H9 (cell line): ENCODE measurements at regions not wholly inside any gene's neighbourhood (a gene's known extent, or its start where the extent isn't known, plus 50 kb on each side); places are given as distances from the start of the nearest gene placed in this dataset.

Experiments
- DNase-seq: peaks from one replicate; pipeline ENCODE4 v3.0.0-alpha.2; 2017
- H2AFZ ChIP-seq: one replicate; pipeline ENCODE4 v1.6.1; 2013; ENCODE audit warnings: mild to moderate bottlenecking, low read length, control low read depth, moderate library complexity
- H2AK5ac ChIP-seq: 2 replicates; pipeline ENCODE4 v1.6.1; 2013; ENCODE audit warnings: low read length, control low read depth, mixed read lengths; ENCODE audit not compliant: insufficient read length
- H2BK120ac ChIP-seq: one replicate; pipeline ENCODE4 v1.6.1; 2013; ENCODE audit warnings: low read depth, mild to moderate bottlenecking, low read length, control low read depth, inconsistent platforms; ENCODE audit not compliant: poor library complexity, severe bottlenecking
- H2BK12ac ChIP-seq: 2 replicates; pipeline ENCODE4 v1.6.1; 2013; ENCODE audit warnings: low read length, control low read depth, mixed read lengths, low read depth; ENCODE audit not compliant: insufficient read length
- H2BK15ac ChIP-seq: 2 replicates; pipeline ENCODE4 v1.6.1; 2013; ENCODE audit warnings: low read depth, low read length, control low read depth
- H2BK20ac ChIP-seq: one replicate; pipeline ENCODE4 v1.6.1; 2013; ENCODE audit warnings: low read depth, mild to moderate bottlenecking, low read length, control low read depth, inconsistent platforms; ENCODE audit not compliant: poor library complexity, severe bottlenecking
- H2BK5ac ChIP-seq: 2 replicates; pipeline ENCODE4 v1.6.1; 2013; ENCODE audit warnings: low read length, control low read depth, mixed read lengths; ENCODE audit not compliant: insufficient read length
- H3K14ac ChIP-seq: 2 replicates; pipeline ENCODE4 v1.6.1; 2013; ENCODE audit warnings: low read length, control low read depth; ENCODE audit not compliant: insufficient read depth
- H3K18ac ChIP-seq: 2 replicates; pipeline ENCODE4 v1.6.1; 2013; ENCODE audit warnings: low read depth, mild to moderate bottlenecking, mixed read lengths, low read length, control low read depth; ENCODE audit not compliant: insufficient read length
- H3K23ac ChIP-seq: 2 replicates; pipeline ENCODE4 v1.6.1; 2013; ENCODE audit warnings: low read length, control low read depth, mixed read lengths, low read depth; ENCODE audit not compliant: insufficient read length
- H3K23me2 ChIP-seq: 2 replicates; pipeline ENCODE4 v1.6.1; 2013; ENCODE audit warnings: low read depth, mild to moderate bottlenecking, mixed read lengths, low read length, control low read depth; ENCODE audit not compliant: insufficient read length, poor library complexity, severe bottlenecking
- H3K27ac ChIP-seq: 2 replicates; pipeline ENCODE4 v1.5.1; 2013; ENCODE audit warnings: low read length, control low read depth, mixed read lengths, low read depth; ENCODE audit not compliant: insufficient read length
- H3K27me3 ChIP-seq: 2 replicates; pipeline ENCODE4 v1.6.1; 2013; ENCODE audit warnings: low read length, control low read depth, inconsistent platforms; ENCODE audit not compliant: insufficient read depth
- H3K4ac ChIP-seq: 2 replicates; pipeline ENCODE4 v1.6.1; 2013; ENCODE audit warnings: low read depth, mild to moderate bottlenecking, control low read depth, inconsistent platforms, low read length, moderate library complexity
- H3K4me1 ChIP-seq: 2 replicates; pipeline ENCODE4 v1.6.1; 2013; ENCODE audit warnings: low read length, control low read depth, inconsistent platforms; ENCODE audit not compliant: insufficient read depth
- H3K4me2 ChIP-seq: 2 replicates; pipeline ENCODE4 v1.6.1; 2013; ENCODE audit warnings: low read length, control low read depth, mixed read lengths; ENCODE audit not compliant: insufficient read length, insufficient read depth
- H3K56ac ChIP-seq: 2 replicates; pipeline ENCODE4 v1.6.1; 2013; ENCODE audit warnings: low read depth, mild to moderate bottlenecking, mixed read lengths, low read length, control low read depth; ENCODE audit not compliant: insufficient read length
- H3K79me1 ChIP-seq: 2 replicates; pipeline ENCODE4 v1.6.1; 2013; ENCODE audit warnings: low read depth, mild to moderate bottlenecking, moderate library complexity, low read length, control low read depth, inconsistent platforms; ENCODE audit not compliant: insufficient read depth, poor library complexity, severe bottlenecking
- H3K79me2 ChIP-seq: 2 replicates; pipeline ENCODE4 v1.6.1; 2013; ENCODE audit warnings: low read length, control low read depth, inconsistent platforms; ENCODE audit not compliant: insufficient read depth
- H3K9ac ChIP-seq: 2 replicates; pipeline ENCODE4 v1.6.1; 2013; ENCODE audit warnings: low read length, control low read depth, mixed read lengths; ENCODE audit not compliant: insufficient read length; ENCODE audit errors: extremely low read depth
- H3K9me3 ChIP-seq: one replicate; pipeline ENCODE4 v1.6.1; 2013; ENCODE audit warnings: low read depth, low read length, inconsistent platforms; ENCODE audit not compliant: control insufficient read depth
- H3T11ph ChIP-seq: one replicate; pipeline ENCODE4 v1.6.1; 2013; ENCODE audit warnings: mild to moderate bottlenecking, low read length, control low read depth, inconsistent platforms
- H4K20me1 ChIP-seq: one replicate; pipeline ENCODE4 v1.6.1; 2013; ENCODE audit not compliant: control insufficient read depth, insufficient read length, insufficient read depth
- H4K5ac ChIP-seq: 2 replicates; pipeline ENCODE4 v1.6.1; 2013; ENCODE audit warnings: low read depth, mild to moderate bottlenecking, mixed read lengths, low read length, control low read depth; ENCODE audit not compliant: insufficient read length
- H4K8ac ChIP-seq: replicated peaks from 2 replicates; pipeline ENCODE4 v1.6.1; 2013; ENCODE audit warnings: low read length, control low read depth, mixed read lengths, low read depth; ENCODE audit not compliant: insufficient read length
- H4K91ac ChIP-seq: 2 replicates; pipeline ENCODE4 v1.6.1; 2013; ENCODE audit warnings: low read depth, mild to moderate bottlenecking, moderate library complexity, mixed read lengths, low read length, control low read depth; ENCODE audit not compliant: insufficient read length
- H3K27ac Mint-ChIP-seq, 3 experiments: 2 replicates in 2 of 3; 3 replicates in 1 of 3; pipeline ENCODE4 v1.8.0; 2020 to 2021; ENCODE audit warnings: mixed read lengths in 3 of 3, mild to moderate bottlenecking in 1 of 3, moderate library complexity in 1 of 3
- H3K27me3 Mint-ChIP-seq: 2 replicates; pipeline ENCODE4 v1.8.0; 2021; ENCODE audit warnings: low read depth, mild to moderate bottlenecking, moderate library complexity, mixed read lengths
- H3K36me3 Mint-ChIP-seq, 3 experiments: 2 replicates in 2 of 3; 3 replicates in 1 of 3; pipeline ENCODE4 v1.8.0; 2020 to 2021; ENCODE audit warnings: low read depth in 3 of 3, mixed read lengths in 3 of 3; ENCODE audit not compliant: insufficient read depth in 1 of 3
- H3K4me1 Mint-ChIP-seq, 2 experiments: 2 replicates each; pipeline ENCODE4 v1.8.0; 2020; ENCODE audit warnings: mixed read lengths in 2 of 2
- H3K4me3 Mint-ChIP-seq, 2 experiments: 2 replicates in 1 of 2; 3 replicates in 1 of 2; pipeline ENCODE4 v1.8.0; 2020 to 2021; ENCODE audit warnings: mild to moderate bottlenecking in 2 of 2, mixed read lengths in 2 of 2, moderate library complexity in 1 of 2
- H3K9me3 Mint-ChIP-seq, 2 experiments: 2 replicates in 1 of 2; 3 replicates in 1 of 2; pipeline ENCODE4 v1.8.0; 2020; ENCODE audit warnings: mild to moderate bottlenecking in 2 of 2, mixed read lengths in 2 of 2, moderate library complexity in 1 of 2
- CTCF ChIP-seq: fragments of 200-600 bp; sonication (generic); conservative IDR thresholded peaks from 3 replicates; pipeline ENCODE4 v1.8.0; 2021; ENCODE audit warnings: antibody characterized with exemption, mild to moderate bottlenecking
- WGBS: extraction: QIAGEN DNeasy Blood & Tissue Kit; methylation state at CpG from one replicate; pipeline ENCODE4 v1.1.7; 2013; ENCODE audit warnings: missing lambda C conversion rate, low lambda C conversion rate, mixed read lengths; ENCODE audit not compliant: insufficient read length; ENCODE audit errors: extremely low coverage; 5-methylcytosine and 5-hydroxymethylcytosine counted together

DNA sequence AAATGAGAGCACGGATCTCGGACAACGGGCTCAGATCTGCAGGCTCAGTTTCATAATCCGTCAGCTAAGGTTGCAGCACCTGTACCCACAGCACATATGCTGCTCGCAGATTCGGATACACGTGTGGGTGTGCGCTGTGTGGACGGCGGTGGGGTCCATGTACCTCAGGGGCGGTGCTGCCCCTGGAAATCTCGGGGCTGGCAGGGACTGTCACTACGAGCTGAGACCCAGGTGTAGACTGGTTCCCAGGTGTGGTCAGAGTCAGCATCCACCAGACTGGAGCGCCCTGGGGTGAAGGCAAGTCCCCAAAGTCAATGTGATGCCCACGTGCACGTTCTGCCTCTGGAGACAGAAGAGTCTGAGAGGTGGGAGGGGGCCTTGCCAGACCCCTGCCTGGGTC, 989.3 kb downstream of the BRD1 start:
- H3K23me2 ChIP-seq: no peaks in the 10 kb centered on the region
- no peak overlapping the region for H2BK12ac ChIP-seq
- H2BK20ac ChIP-seq: no peak overlapping the region
- no CpG with 5 or more reads among the region's 16 CpGs for WGBS
- no peak overlapping the region for H3K4me2 ChIP-seq
- H3K56ac ChIP-seq: no peak overlapping the region
- no peaks in the 10 kb centered on the region for H4K20me1 ChIP-seq
- H4K5ac ChIP-seq: no peak overlapping the region
- Mint-ChIP-seq H3K4me1 (peaks cover 0 to 8% of the 10 kb centered on the region in 2 experiments; a peak in 3 of 4 replicates), H3K27ac (peak overlapping the region in 2 of 3 experiments; percentile 9 to 70; a peak in 2 of 7 replicates), H3K9me3 (peaks cover 5 to 6% of the 10 kb centered on the region in 2 experiments; a peak in 3 of 5 replicates), H3K4me3 (no peak overlapping the region), H3K36me3 (peaks cover 0 to 2% (median 0%) of the 10 kb centered on the region in 3 experiments; a peak in 1 of 7 replicates), H3K27me3 (peaks cover 9% of the 10 kb centered on the region; the same call in 1 of the 2 replicates)
- no peak overlapping the region for H3K27ac ChIP-seq
- H3K27me3 ChIP-seq: no peaks in the 10 kb centered on the region
- no peak overlapping the region for H3K14ac ChIP-seq
- H3K9me3 ChIP-seq: no peaks in the 10 kb centered on the region
- H3K18ac ChIP-seq: no peak overlapping the region
- no peak overlapping the region for H4K91ac ChIP-seq
- no peak overlapping the region for H2BK5ac ChIP-seq
- H3K4ac ChIP-seq: no peak overlapping the region
- H4K8ac ChIP-seq: no peak overlapping the region
- H3K79me1 ChIP-seq: no peaks in the 10 kb centered on the region
- H2BK15ac ChIP-seq: no peak overlapping the region
- no peak for TF ChIP-seq CTCF
- H3K9ac ChIP-seq: no peak overlapping the region
- no peak for DNase-seq
- H3T11ph ChIP-seq: no peak overlapping the region
- no peaks in the 10 kb centered on the region for H3K79me2 ChIP-seq
- H2AFZ ChIP-seq: no peak overlapping the region
- no peaks in the 10 kb centered on the region for H3K4me1 ChIP-seq
- H2AK5ac ChIP-seq: no peak overlapping the region
- no peak overlapping the region for H2BK120ac ChIP-seq
- H3K23ac ChIP-seq: no peak overlapping the region
